Eye (tissue), 1 donor: ENCODE measurements at regions not wholly inside any gene's neighbourhood (a gene's known extent, or its start where the extent isn't known, plus 50 kb on each side); places are given as distances from the start of the nearest gene placed in this dataset.

Source experiments
- DNase-seq: peaks from one replicate; pipeline ENCODE4 v3.0.0-alpha.2; 2015

- DNase-seq = no peak
These were observed 86.1 kb upstream of the CD83 start for GRCh38 chr6:14031516-14031915.

- peak; percentile 33 for DNase-seq
These were observed 82.3 kb upstream of the CD83 start for GRCh38 chr6:14035071-14035847.

- no peak for DNase-seq
These were observed 81.7 kb upstream of the CD83 start for GRCh38 chr6:14035874-14036273.

GRCh38 chr6:14036911-14037310 is 80.7 kb upstream of the CD83 start:
- DNase-seq = no peak

GRCh38 chr6:14037402-14038277 is 79.9 kb upstream of the CD83 start:
- DNase-seq = peak; percentile 34

GRCh38 chr6:14038467-14039437 is 78.8 kb upstream of the CD83 start:
- DNase-seq = peak; percentile 56

DNA sequence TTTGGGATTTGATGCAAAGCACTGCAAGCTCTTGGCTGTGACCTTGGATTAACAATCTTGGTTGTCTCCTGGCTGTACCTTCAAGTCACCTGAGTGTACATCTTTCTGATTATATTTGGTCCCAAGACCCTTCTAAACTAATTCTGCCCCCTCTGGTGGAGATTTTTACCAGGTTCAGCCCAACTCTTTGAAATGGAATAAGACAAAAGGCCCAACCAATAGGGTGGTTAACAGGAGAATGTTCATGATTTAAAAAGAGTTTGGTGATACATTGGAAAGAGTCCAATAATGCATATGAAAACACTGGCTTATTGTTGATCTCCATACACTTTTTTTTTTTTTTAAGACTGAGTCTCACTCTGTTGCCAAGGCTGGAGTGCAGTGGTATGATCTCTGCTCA is 77.5 kb upstream of the CD83 start:
- DNase-seq = no peak

DNA sequence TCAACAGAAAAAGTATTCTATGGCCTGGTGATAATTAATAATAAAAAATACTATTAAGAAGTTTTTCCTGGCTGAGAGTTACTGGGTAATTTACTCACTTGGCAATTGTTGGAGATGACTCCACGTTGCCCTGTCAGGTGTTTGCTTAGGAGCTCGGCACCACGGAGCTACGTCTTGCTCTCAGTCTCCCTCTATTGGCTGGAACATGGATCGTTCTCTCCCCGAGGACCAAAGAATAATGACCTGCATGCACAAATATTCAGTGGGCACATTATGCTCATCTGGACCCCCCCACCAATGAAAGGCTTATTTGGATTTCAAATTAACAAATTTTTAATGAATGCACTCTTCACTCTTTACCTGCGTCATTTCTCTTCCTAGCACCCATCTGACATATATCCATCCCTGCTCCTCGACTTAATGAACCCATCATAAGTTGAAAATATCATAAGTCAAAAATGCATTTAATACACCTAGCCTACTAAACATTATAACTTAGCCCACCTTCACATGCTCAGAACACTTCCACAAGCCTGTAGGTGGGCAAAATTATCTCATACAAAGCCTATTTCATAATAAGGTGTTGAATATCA is 71.0 kb upstream of the CD83 start:
- DNase-seq = peak; percentile 64

- DNase-seq = no peak
These were observed 70.3 kb upstream of the CD83 start for GRCh38 chr6:14047151-14047740.

DNA sequence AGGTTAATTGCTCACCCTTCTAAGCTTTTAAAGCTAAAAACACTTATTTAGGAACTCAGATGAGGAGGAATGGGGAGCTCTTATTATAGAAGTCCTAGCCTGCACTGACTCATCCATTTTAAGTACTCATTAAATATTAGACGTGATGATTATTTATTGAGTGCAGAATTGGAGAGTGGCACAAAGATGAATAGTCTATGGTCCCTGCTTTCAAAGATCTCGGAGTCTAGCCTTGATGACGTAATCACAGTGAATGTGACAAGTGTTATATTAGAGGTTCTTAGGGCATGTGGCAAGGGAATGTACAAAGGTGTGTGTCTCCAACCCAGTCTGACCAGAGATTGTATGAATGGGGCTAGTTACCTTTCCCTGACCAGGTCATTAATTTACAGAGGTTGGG is 68.7 kb upstream of the CD83 start:
- no peak for DNase-seq

GRCh38 chr6:14051355-14051754 is 66.2 kb upstream of the CD83 start:
- DNase-seq = no peak

GRCh38 chr6:14053811-14054210 is 63.8 kb upstream of the CD83 start:
- DNase-seq = no peak

DNA sequence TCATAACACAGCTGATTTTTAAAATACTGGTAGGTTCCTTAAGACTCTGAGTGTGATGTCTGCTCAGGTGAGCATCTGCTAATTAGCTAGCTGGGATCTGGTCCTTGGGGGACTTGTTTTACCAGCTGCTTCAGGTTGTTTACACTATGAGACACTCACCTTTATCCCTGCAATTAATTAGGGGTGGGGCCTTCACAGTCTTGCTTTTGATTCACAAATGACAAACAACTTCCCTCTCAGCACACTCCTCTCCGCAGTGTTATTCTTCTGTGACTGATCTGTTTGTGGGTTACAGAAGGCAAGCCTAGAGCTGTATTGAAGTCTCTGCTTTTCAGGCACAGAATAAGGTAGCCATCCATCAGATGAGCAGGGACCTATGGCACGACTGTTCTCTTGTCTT is 62.0 kb upstream of the CD83 start:
- DNase-seq = no peak

DNA sequence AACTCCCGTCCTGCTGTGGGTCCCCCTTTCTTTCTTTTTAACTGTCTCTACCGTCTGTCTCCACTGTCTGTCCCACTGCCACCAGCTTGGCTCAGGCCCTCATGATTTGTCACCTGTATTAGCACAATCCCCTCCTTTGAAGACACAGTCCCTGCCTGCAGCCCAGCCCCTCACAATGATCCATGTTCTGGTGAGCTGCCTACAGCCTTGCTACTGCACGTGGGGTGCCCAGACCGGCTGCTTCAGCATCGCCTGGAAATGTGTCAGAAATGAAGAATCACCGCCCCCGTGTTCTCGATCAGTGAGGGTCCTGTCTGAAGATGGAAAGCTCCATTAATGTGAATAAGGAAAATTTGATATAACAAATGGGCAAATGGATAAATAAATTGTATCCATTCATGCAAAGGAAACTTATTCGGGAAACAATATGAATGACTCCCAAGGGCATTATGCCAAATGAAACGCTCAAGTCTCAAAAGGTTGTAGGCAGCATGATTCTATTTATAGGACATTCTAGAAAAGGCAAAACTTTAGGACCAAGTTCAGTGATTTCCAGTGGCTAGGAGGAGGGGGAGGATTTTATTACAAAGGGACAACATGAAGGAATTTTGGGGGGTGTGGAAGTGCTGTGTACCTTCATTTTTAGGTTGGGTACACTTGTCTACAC is 59.4 kb upstream of the CD83 start:
- DNase-seq = no peak

- no peak for DNase-seq
These were observed 58.8 kb upstream of the CD83 start for GRCh38 chr6:14058735-14059134.

GRCh38 chr6:14059791-14060436 is 57.7 kb upstream of the CD83 start:
- DNase-seq = no peak

DNA sequence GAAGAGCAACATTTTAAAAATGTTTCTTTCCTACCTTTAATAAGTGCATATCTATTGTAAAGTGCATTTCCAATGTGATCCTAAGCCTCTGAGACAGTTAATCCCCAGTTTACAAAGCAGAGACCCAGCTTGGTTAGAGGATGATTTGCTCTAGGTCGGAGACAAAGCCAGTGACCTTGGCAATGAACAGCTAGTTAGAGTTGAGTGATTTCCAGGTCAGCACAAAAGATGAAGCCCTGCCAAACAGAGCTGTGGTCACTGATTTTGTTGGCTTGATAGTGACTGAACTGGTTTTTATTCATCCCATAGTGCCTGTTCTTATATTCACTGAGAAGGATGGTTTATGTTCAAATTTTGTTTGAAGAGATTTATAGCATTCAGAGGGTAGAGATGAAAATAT is 56.6 kb upstream of the CD83 start:
- no peak for DNase-seq

DNA sequence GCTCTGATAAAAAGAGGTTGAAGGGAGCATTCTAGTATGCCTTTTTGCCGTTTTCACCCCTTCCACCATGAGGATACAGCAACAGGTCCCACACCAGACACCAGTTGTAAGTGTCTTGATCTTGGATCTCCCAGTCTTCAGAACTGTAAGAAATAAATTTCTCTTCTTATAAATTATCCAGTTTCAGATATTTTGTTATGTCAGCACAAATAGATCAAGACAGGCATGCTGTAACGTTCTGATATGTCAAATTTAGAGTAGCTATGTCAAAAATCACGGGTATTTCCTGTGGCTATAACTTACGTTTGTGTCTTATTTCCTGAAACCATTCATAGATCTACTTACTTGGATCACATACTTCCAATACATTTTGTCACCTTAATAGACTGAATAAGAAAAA is 55.9 kb upstream of the CD83 start:
- DNase-seq = no peak

DNA sequence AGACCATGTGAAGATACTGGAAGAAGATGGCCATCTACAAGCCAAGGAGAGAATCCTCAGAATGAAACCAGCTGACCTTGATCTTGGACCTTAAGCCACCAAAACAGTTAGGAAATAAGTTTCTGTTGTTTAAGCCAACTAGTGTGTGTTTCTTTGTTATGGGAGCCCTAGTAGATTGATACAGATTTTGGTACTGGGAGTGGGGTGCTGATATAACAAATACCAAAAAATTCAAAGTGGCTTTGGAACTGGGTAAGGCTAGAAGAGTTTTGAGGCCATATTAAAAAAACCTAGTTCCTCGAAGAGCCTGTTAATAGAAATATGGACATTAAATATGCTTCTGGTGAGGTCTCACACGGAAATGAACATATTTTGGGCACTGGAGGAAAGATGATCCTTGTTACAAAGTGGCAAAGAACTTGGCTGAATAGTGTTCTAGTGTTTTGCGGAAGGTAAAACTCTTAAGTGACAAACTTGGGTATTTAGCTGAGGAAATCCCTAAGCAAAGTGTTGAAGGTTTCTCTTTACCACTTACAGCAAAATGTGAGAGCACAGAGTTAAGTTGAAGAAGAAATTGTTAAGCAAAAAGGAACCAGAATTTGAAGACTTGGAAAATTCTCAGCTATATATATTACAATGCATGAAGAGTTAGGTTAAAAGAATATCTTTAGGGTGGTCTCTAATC is 55.1 kb upstream of the CD83 start:
- DNase-seq = no peak

DNA sequence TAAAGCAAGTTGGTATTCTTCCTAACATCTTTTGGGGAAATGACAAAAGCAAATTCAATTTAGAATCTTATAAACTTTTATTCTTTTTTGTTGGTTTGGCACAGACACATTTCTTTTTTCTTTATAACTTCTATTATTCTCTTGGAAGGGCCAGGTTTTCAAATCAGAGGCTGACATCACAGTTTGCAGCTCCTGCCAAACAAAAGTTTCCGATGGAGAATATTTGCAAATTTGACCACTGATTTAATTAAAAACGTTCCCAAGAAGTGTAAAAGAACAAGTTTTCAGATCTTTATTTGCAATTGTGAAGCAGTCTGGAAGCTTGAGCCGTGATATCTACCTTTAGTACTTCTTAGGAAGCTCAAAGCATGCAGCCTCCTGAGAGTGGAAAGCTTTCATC is 53.8 kb upstream of the CD83 start:
- peak; percentile 39 for DNase-seq
